ENCODE measurements at regions not wholly inside any gene's neighbourhood (a gene's known extent, or its start where the extent isn't known, plus 50 kb on each side); places are given as distances from the start of the nearest gene placed in this dataset.

GRCh38 chr12:131381716-131382430 is 329.0 kb upstream of the SFSWAP start:
- Mint-ChIP-seq H3K9me3 (no peaks in the 10 kb centered on the region), H3K4me3 (no peak overlapping the region), H3K4me1 (no peaks in the 10 kb centered on the region), H3K36me3 (no peaks in the 10 kb centered on the region), H3K27me3 (peaks cover 2 to 3% of the 10 kb centered on the region in 2 donors), H3K27ac (no peak overlapping the region)
- no peaks in the 10 kb centered on the region for H3K9me3 ChIP-seq (ENCODE audit: control insufficient read depth in 1 of 2, low read length in 2 of 2)
- POLR2A ChIA-PET (ENCODE audit: partially characterized antibody) = no interaction called here
- CTCF ChIA-PET (ENCODE audit: partially characterized antibody) = no interaction called here
- intact Hi-C loops (cut with micrococcal nuclease) = no loop called here
- H3K27ac ChIP-seq (ENCODE audit: low read depth, low read length) = no peak overlapping the region
- no peak for DNase-seq
- no peaks in the 10 kb centered on the region for H3K4me1 ChIP-seq (ENCODE audit: insufficient read depth, low read length)
- no peaks in the 10 kb centered on the region for H3K36me3 ChIP-seq (ENCODE audit: insufficient read depth, low read length)
- H3K27me3 ChIP-seq (ENCODE audit: insufficient read depth, low read length) = no peaks in the 10 kb centered on the region
- no peak overlapping the region for H3K4me3 ChIP-seq (ENCODE audit: low read length in 2 of 2)

- intact Hi-C loops (cut with micrococcal nuclease) = no loop called here
- no peaks in the 10 kb centered on the region for H3K36me3 Mint-ChIP-seq
- no peaks in the 10 kb centered on the region for H3K4me1 Mint-ChIP-seq
- Histone ChIP-seq H3K4me1 (ENCODE audit: insufficient read depth, low read length) (no peaks in the 10 kb centered on the region), H3K36me3 (ENCODE audit: insufficient read depth, low read length) (no peaks in the 10 kb centered on the region), H3K27ac (ENCODE audit: low read depth, low read length) (no peak overlapping the region), H3K9me3 (ENCODE audit: control insufficient read depth in 1 of 2, low read length in 2 of 2) (no peaks in the 10 kb centered on the region), H3K27me3 (ENCODE audit: insufficient read depth, low read length) (no peaks in the 10 kb centered on the region), H3K4me3 (ENCODE audit: low read length in 2 of 2) (no peak overlapping the region)
- ChIA-PET POLR2A (ENCODE audit: partially characterized antibody) (no interaction called here), CTCF (ENCODE audit: partially characterized antibody) (no interaction called here)
- peaks cover 0 to 3% of the 10 kb centered on the region in 2 donors for H3K27me3 Mint-ChIP-seq
- no peak overlapping the region for H3K27ac Mint-ChIP-seq
- no peak overlapping the region for H3K4me3 Mint-ChIP-seq
- DNase-seq = no peak
- no peaks in the 10 kb centered on the region for H3K9me3 Mint-ChIP-seq
Observed at GRCh38 chr12:131383291-131383690, 327.6 kb upstream of the SFSWAP start.

GRCh38 chr12:131383741-131384543 is 326.9 kb upstream of the SFSWAP start:
- Mint-ChIP-seq H3K27ac (no peak overlapping the region), H3K4me3 (no peak overlapping the region), H3K27me3 (peaks cover 0 to 3% of the 10 kb centered on the region in 2 donors), H3K9me3 (no peaks in the 10 kb centered on the region), H3K4me1 (no peaks in the 10 kb centered on the region), H3K36me3 (no peaks in the 10 kb centered on the region)
- H3K27ac ChIP-seq (ENCODE audit: low read depth, low read length) = no peak overlapping the region
- H3K9me3 ChIP-seq (ENCODE audit: control insufficient read depth in 1 of 2, low read length in 2 of 2) = no peaks in the 10 kb centered on the region
- intact Hi-C loops (cut with micrococcal nuclease) = no loop called here
- H3K4me1 ChIP-seq (ENCODE audit: insufficient read depth, low read length) = no peaks in the 10 kb centered on the region
- CTCF ChIA-PET (ENCODE audit: partially characterized antibody) = no interaction called here
- H3K27me3 ChIP-seq (ENCODE audit: insufficient read depth, low read length) = no peaks in the 10 kb centered on the region
- POLR2A ChIA-PET (ENCODE audit: partially characterized antibody) = no interaction called here
- H3K36me3 ChIP-seq (ENCODE audit: insufficient read depth, low read length) = no peaks in the 10 kb centered on the region
- no peak for DNase-seq
- no peak overlapping the region for H3K4me3 ChIP-seq (ENCODE audit: low read length in 2 of 2)

GRCh38 chr12:131384544-131384855 is 326.4 kb upstream of the SFSWAP start:
- Mint-ChIP-seq H3K4me3 (no peak overlapping the region), H3K27me3 (peaks cover 0 to 3% of the 10 kb centered on the region in 2 donors), H3K9me3 (no peaks in the 10 kb centered on the region), H3K4me1 (no peaks in the 10 kb centered on the region), H3K27ac (no peak overlapping the region), H3K36me3 (no peaks in the 10 kb centered on the region)
- ChIA-PET CTCF (ENCODE audit: partially characterized antibody) (no interaction called here), POLR2A (ENCODE audit: partially characterized antibody) (no interaction called here)
- Histone ChIP-seq H3K4me3 (ENCODE audit: low read length in 2 of 2) (no peak overlapping the region), H3K4me1 (ENCODE audit: insufficient read depth, low read length) (no peaks in the 10 kb centered on the region), H3K27me3 (ENCODE audit: insufficient read depth, low read length) (no peaks in the 10 kb centered on the region), H3K9me3 (ENCODE audit: control insufficient read depth in 1 of 2, low read length in 2 of 2) (no peaks in the 10 kb centered on the region), H3K36me3 (ENCODE audit: insufficient read depth, low read length) (no peaks in the 10 kb centered on the region), H3K27ac (ENCODE audit: low read depth, low read length) (no peak overlapping the region)
- intact Hi-C loops (cut with micrococcal nuclease) = no loop called here
- DNase-seq = no peak

- DNase-seq = no peak
- Histone ChIP-seq H3K9me3 (ENCODE audit: control insufficient read depth in 1 of 2, low read length in 2 of 2) (no peaks in the 10 kb centered on the region), H3K27ac (ENCODE audit: low read depth, low read length) (no peak overlapping the region), H3K4me1 (ENCODE audit: insufficient read depth, low read length) (no peaks in the 10 kb centered on the region), H3K27me3 (ENCODE audit: insufficient read depth, low read length) (no peaks in the 10 kb centered on the region), H3K4me3 (ENCODE audit: low read length in 2 of 2) (no peak overlapping the region), H3K36me3 (ENCODE audit: insufficient read depth, low read length) (no peaks in the 10 kb centered on the region)
- ChIA-PET POLR2A (ENCODE audit: partially characterized antibody) (no interaction called here), CTCF (ENCODE audit: partially characterized antibody) (no interaction called here)
- Mint-ChIP-seq H3K27ac (no peak overlapping the region), H3K27me3 (peaks cover 3 to 10% of the 10 kb centered on the region in 2 donors), H3K9me3 (no peaks in the 10 kb centered on the region), H3K4me3 (no peak overlapping the region), H3K36me3 (no peaks in the 10 kb centered on the region), H3K4me1 (no peaks in the 10 kb centered on the region)
- intact Hi-C loops (cut with micrococcal nuclease) = no loop called here
Observed at GRCh38 chr12:131385313-131386166, 325.4 kb upstream of the SFSWAP start.

- Histone ChIP-seq H3K4me1 (ENCODE audit: insufficient read depth, low read length) (no peaks in the 10 kb centered on the region), H3K27ac (ENCODE audit: low read depth, low read length) (no peak overlapping the region), H3K9me3 (ENCODE audit: control insufficient read depth in 1 of 2, low read length in 2 of 2) (no peaks in the 10 kb centered on the region), H3K27me3 (ENCODE audit: insufficient read depth, low read length) (no peaks in the 10 kb centered on the region), H3K4me3 (ENCODE audit: low read length in 2 of 2) (no peak overlapping the region), H3K36me3 (ENCODE audit: insufficient read depth, low read length) (no peaks in the 10 kb centered on the region)
- Mint-ChIP-seq H3K9me3 (no peaks in the 10 kb centered on the region), H3K4me3 (no peak overlapping the region), H3K27me3 (peaks cover 3 to 14% of the 10 kb centered on the region in 2 donors), H3K4me1 (no peaks in the 10 kb centered on the region), H3K27ac (no peak overlapping the region), H3K36me3 (no peaks in the 10 kb centered on the region)
- intact Hi-C loops (cut with micrococcal nuclease) = no loop called here
- POLR2A ChIA-PET (ENCODE audit: partially characterized antibody) = no interaction called here
- DNase-seq = no peak
- CTCF ChIA-PET (ENCODE audit: partially characterized antibody) = no interaction called here
Observed at GRCh38 chr12:131386167-131386521, 324.7 kb upstream of the SFSWAP start.

- H3K27me3 Mint-ChIP-seq = peaks cover 3 to 11% of the 10 kb centered on the region in 2 donors
Observed at GRCh38 chr12:131386781-131387180, 324.1 kb upstream of the SFSWAP start.

More at GRCh38 chr12:131386781-131387180, 324.1 kb upstream of the SFSWAP start:
- H3K4me3 Mint-ChIP-seq = no peak overlapping the region
- no peak for DNase-seq
- intact Hi-C loops (cut with micrococcal nuclease) = no loop called here
- H3K9me3 Mint-ChIP-seq = no peaks in the 10 kb centered on the region
- H3K4me1 Mint-ChIP-seq = no peaks in the 10 kb centered on the region
- H3K27ac Mint-ChIP-seq = no peak overlapping the region
- H3K4me3 ChIP-seq (ENCODE audit: low read length in 2 of 2) = no peak overlapping the region
- ChIA-PET POLR2A (ENCODE audit: partially characterized antibody) (no interaction called here), CTCF (ENCODE audit: partially characterized antibody) (no interaction called here)
- no peaks in the 10 kb centered on the region for H3K4me1 ChIP-seq (ENCODE audit: insufficient read depth, low read length)
- no peaks in the 10 kb centered on the region for H3K36me3 Mint-ChIP-seq
- H3K36me3 ChIP-seq (ENCODE audit: insufficient read depth, low read length) = no peaks in the 10 kb centered on the region
- no peaks in the 10 kb centered on the region for H3K9me3 ChIP-seq (ENCODE audit: control insufficient read depth in 1 of 2, low read length in 2 of 2)
- no peaks in the 10 kb centered on the region for H3K27me3 ChIP-seq (ENCODE audit: insufficient read depth, low read length)
- H3K27ac ChIP-seq (ENCODE audit: low read depth, low read length) = no peak overlapping the region

Data from CD4-positive, alpha-beta memory T cell (primary cell).